GM12878 (cell line): ENCODE measurements at regions not wholly inside any gene's neighbourhood (a gene's known extent, or its start where the extent isn't known, plus 50 kb on each side); places are given as distances from the start of the nearest gene placed in this dataset.

Source experiments
- ATAC-seq: fragments of 200-7000 bp; cut with Tn5 transposase; 3 replicates; pipeline ENCODE4 v1.9.1; 2020; ENCODE audit warnings: mild to moderate bottlenecking, moderate library complexity
- BruUV-seq: library from RNA; stranded (reverse); fragments of 400-500 nt; replicated peaks from 2 replicates; lab custom pipeline; 2021; lab: Mats Ljungman, UMichigan
- CTCF ChIA-PET: fragments of 300-600 bp; sonication (Branson Sonifier 250); formaldehyde crosslinking; extraction: SDS; loops from one replicate; lab custom pipeline; 2021; ENCODE audit warnings: inconsistent platforms; lab: Yijun Ruan, JAX
- POLR2A ChIA-PET: fragments of 350-600 bp; formaldehyde crosslinking; extraction: SDS; loops from one replicate; lab custom pipeline; 2021; ENCODE audit warnings: inconsistent platforms; lab: Charles Lee
- RAD21 ChIA-PET: fragments of 300-600 bp; sonication (Branson Sonifier 250); formaldehyde crosslinking; loops from one replicate; lab custom pipeline; 2023; ENCODE audit warnings: antibody characterized with exemption; ENCODE audit not compliant: unreplicated experiment; lab: Charles Lee
- SMC1A ChIA-PET: fragments of 300-600 bp; sonication (Branson Sonifier 250); formaldehyde crosslinking; loops from one replicate; lab custom pipeline; 2023; ENCODE audit not compliant: unreplicated experiment, uncharacterized antibody; lab: Charles Lee
- DNase-seq: peaks from one replicate; pipeline ENCODE4 v3.0.0-alpha.2; 2011; ENCODE audit warnings: low read depth, low spot score
- FAIRE-seq: peaks from 3 replicates; lab custom pipeline; 2011; peaks lifted over from hg19 to GRCh38; lab: Jason Lieb, UNC
- H2AFZ ChIP-seq: 2 replicates; pipeline ENCODE4 v1.6.0; 2011; ENCODE audit warnings: low read depth, low read length, control low read depth; ENCODE audit not compliant: control insufficient read depth
- H3K27ac ChIP-seq: 2 replicates; pipeline ENCODE4 v1.5.1; 2011; ENCODE audit warnings: control low read depth; ENCODE audit not compliant: control insufficient read depth, insufficient read depth
- H3K27me3 ChIP-seq, 2 experiments: replicated peaks in 1 of 2; 2 replicates each; pipeline versions ENCODE4 v1.6.0 to v1.6.1; 2011; ENCODE audit warnings: low read length in 1 of 2; ENCODE audit not compliant: control insufficient read depth in 2 of 2, insufficient read depth in 2 of 2
- H3K36me3 ChIP-seq, 2 experiments: 2 replicates each; pipeline ENCODE4 v1.5.1; 2011; ENCODE audit warnings: low read length in 1 of 2; ENCODE audit not compliant: control insufficient read depth in 2 of 2, insufficient read depth in 2 of 2
- H3K4me1 ChIP-seq: 2 replicates; pipeline ENCODE4 v1.6.1; 2011; ENCODE audit warnings: mild to moderate bottlenecking, low read length, moderate library complexity, mixed read lengths; ENCODE audit not compliant: control insufficient read depth, insufficient read depth
- H3K4me2 ChIP-seq: 2 replicates; pipeline ENCODE4 v1.6.0; 2011; ENCODE audit warnings: control low read depth; ENCODE audit not compliant: control insufficient read depth, insufficient read depth
- H3K4me3 ChIP-seq: fragments of 200-600 bp; sonication (generic); 2 replicates; pipeline ENCODE4 v1.5.1; 2016
- H3K79me2 ChIP-seq: 2 replicates; pipeline ENCODE4 v1.6.0; 2011; ENCODE audit warnings: low read length; ENCODE audit not compliant: control insufficient read depth, insufficient read depth
- H3K9ac ChIP-seq: 2 replicates; pipeline ENCODE4 v1.8.0; 2011; ENCODE audit warnings: low read length, control low read depth, mixed read lengths; ENCODE audit not compliant: control insufficient read depth, insufficient read depth
- H3K9me3 ChIP-seq: replicated peaks from 3 replicates; pipeline ENCODE4 v1.5.1; 2011; ENCODE audit warnings: mild to moderate bottlenecking, low read length; ENCODE audit not compliant: control insufficient read depth, insufficient read depth
- H4K20me1 ChIP-seq: 2 replicates; pipeline ENCODE4 v1.6.0; 2011; ENCODE audit not compliant: control insufficient read depth, insufficient read depth
- CBX5 ChIP-seq: sonication (generic); IDR thresholded peaks from 2 replicates; pipeline ENCODE4 v1.6.1; 2016; ENCODE audit warnings: low read depth, moderate library complexity, mild to moderate bottlenecking, inconsistent platforms
- CHD2 ChIP-seq: IDR thresholded peaks from 2 replicates; pipeline ENCODE4 v1.6.1; 2011; ENCODE audit warnings: low read depth, low read length, improper control_type of control experiment, borderline replicate concordance
- EED ChIP-seq: sonication (generic); IDR thresholded peaks from 2 replicates; pipeline ENCODE4 v1.6.1; 2016; ENCODE audit warnings: antibody characterized with exemption, low read depth
- ESRRA ChIP-seq: IDR thresholded peaks from 2 replicates; pipeline ENCODE4 v1.6.1; 2012; ENCODE audit warnings: mild to moderate bottlenecking, low read length, improper control_type of control experiment
- MTA2 ChIP-seq: fragments of 450-650 bp; IDR thresholded peaks from 2 replicates; pipeline ENCODE4 v1.6.1; 2016; ENCODE audit warnings: low read depth, mild to moderate bottlenecking, moderate library complexity
- MTA3 ChIP-seq: IDR thresholded peaks from 2 replicates; pipeline ENCODE4 v1.6.1; 2012; ENCODE audit warnings: low read length, inconsistent platforms, borderline replicate concordance
- ZNF384 ChIP-seq: IDR thresholded peaks from 2 replicates; pipeline ENCODE4 v1.6.1; 2012; ENCODE audit warnings: low read depth, mild to moderate bottlenecking, low read length, improper control_type of control experiment, borderline replicate concordance
- WGBS: methylation state at CpG from one replicate; pipeline ENCODE4 v1.1.6; 2016; ENCODE audit warnings: low lambda C conversion rate; ENCODE audit not compliant: insufficient replicate concordance, insufficient coverage; ENCODE audit errors: missing lambda C conversion rate; 5-methylcytosine and 5-hydroxymethylcytosine counted together
- in situ Hi-C: fragments of 300-500 bp; cut with MboI; formaldehyde crosslinking; loops from 9 replicates; pipeline ENCODE4 v1.14.3; 2018; ENCODE audit warnings: mixed read lengths
- intact Hi-C: fragments of 100-400 bp; cut with micrococcal nuclease; formaldehyde crosslinking; loops from one replicate; pipeline ENCODE4 v1.14.2; 2022; ENCODE audit not compliant: unreplicated experiment
- TF ChIP-seq, protein P1 (sequence below): IDR thresholded peaks from 2 replicates; pipeline ENCODE4 v1.6.1; 2011; ENCODE audit warnings: low read depth, low read length, improper control_type of control experiment, borderline replicate concordance

DNA sequence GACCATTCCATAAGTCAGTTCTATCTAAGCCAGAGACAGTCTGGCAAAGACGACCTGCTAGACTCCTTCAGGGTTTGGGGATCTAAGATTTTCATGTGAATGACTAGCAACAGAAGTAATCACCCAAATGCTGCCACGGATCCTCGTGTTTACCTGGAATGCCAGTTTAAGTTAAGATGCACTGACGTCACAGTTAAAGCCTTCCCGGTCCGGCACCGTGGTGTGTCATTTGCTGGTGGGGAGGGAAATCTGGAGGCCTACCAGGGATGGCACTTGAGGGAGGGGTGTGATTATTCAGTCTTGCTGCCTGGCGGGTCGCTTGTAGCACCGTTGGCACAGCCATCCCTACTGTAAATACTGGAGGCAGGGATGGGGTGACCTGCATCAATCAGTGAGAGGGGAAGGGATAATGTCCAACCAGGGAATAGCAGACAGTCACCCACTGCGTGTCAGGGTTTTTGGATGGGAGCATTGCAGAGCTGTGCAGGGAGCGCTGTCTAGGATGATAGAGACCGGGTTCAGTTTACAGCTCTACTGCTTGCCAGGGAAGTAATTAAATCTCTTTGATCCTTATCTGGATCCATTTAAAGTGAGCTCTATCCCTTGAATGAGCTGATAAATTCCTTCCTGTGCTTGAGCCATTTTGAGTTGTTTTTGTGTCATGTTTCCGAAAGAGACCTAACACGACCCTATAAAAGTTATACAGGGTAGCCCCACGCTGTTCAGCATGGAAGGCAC, 764.7 kb upstream of the EEF2KMT start:
- Histone ChIP-seq H3K9ac (no peak overlapping the region), H3K4me2 (no peak overlapping the region), H3K4me1 (no peaks in the 10 kb centered on the region), H2AFZ (no peak overlapping the region), H3K36me3 (no peaks in the 10 kb centered on the region), H3K9me3 (no peaks in the 10 kb centered on the region), H4K20me1 (no peaks in the 10 kb centered on the region), H3K79me2 (no peaks in the 10 kb centered on the region), H3K27ac (no peak overlapping the region), H3K27me3 (no peaks in the 10 kb centered on the region), H3K4me3 (no peak overlapping the region)
- TF ChIP-seq MTA3 (no peak), ZNF384 (no peak), EED (no peak), ESRRA (no peak), CHD2 (no peak), MTA2 (no peak), CBX5 (no peak)
- TF ChIP-seq, protein P1, sequence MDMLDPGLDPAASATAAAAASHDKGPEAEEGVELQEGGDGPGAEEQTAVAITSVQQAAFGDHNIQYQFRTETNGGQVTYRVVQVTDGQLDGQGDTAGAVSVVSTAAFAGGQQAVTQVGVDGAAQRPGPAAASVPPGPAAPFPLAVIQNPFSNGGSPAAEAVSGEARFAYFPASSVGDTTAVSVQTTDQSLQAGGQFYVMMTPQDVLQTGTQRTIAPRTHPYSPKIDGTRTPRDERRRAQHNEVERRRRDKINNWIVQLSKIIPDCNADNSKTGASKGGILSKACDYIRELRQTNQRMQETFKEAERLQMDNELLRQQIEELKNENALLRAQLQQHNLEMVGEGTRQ = no peak
- CTCF ChIA-PET = no interaction called here
- DNase-seq = no peak
- BruUV-seq = no TSS peak
- RAD21 ChIA-PET = no interaction called here
- WGBS = 37% methylated on average over 16 of the region's 16 CpGs
- ATAC-seq = no peak
- in situ Hi-C loops = no loop called here
- POLR2A ChIA-PET = no interaction called here
- SMC1A ChIA-PET = no interaction called here
- no peak for FAIRE-seq
- intact Hi-C loops = no loop called here
